IPS-NIHi7 (cell line): ENCODE measurements at regions not wholly inside any gene's neighbourhood (a gene's known extent, or its start where the extent isn't known, plus 50 kb on each side); places are given as distances from the start of the nearest gene placed in this dataset.
"Not testable (repeated sequence)": the region's sequence is repeated elsewhere in the genome, so short reads cannot be mapped to it uniquely, and the experiment has no call there.

Experiments
- DNase-seq: peaks from one replicate; pipeline ENCODE4 v3.0.0; 2012; ENCODE audit warnings: mixed read lengths; ENCODE audit errors: extremely low spot score

DNA sequence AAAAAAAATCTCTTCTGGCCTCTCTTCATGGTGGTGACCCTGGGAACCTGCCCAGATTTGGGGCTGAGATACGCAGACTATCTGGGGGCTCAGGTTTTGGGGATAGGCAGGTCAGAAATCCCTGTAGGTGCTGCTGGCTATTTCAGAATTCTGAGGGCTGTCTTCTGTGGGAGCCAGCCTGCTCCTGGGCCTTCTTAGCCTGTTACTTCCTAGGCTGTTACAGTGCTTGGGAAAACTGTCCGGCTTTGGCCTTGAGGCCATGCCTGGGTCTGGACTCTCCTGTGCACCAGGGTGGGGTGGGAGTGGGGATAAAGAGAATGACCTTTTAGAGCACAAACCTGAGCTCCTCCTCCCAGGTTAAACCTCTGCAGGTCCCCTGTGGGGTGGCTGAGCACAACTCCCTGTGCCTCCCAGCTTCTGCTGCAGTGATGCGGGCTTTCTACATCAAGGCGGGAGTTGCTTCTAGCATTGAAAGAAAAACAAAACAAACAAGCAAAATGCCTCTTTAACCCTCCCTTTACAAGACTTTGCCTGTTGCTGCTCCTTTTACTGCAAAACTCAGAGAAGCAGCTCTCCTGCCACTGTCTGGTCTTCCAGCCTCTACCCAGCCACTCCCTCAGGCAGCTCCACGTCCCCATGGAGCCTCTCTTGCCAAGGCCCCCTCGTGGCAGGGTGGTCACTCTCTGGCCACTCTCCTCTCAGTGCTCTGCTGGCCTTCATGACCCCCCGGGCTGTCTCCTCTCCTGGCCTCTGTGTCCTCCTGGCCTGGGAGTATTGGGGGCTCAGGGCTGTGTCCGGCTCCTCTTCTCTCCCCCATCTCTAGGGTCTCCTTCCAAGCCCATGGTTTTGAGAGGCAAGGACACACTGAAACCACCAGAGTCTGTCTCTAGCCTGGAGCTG lies 293.0 kb upstream of the HS6ST1 start:
- no peak for DNase-seq

DNA sequence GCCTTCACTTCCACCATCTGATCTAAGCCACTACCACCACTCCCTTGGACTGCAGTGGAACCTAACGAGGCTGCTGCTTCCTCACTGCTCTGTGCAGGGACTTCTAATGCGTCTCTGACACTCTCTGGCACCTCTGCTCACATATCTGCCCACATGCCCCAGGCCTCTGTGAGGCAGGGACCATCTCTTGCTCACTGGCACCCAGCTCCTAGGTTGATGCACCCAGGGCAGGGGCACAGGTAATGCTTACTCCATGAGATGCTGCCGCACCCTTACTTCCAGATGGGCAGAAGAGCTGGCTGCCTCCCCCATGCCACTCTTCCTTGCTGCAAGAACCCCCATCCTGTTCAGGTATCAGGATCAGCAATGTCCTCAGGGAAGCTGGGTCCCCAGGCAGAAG lies 294.0 kb upstream of the HS6ST1 start:
- DNase-seq, result no peak

DNA sequence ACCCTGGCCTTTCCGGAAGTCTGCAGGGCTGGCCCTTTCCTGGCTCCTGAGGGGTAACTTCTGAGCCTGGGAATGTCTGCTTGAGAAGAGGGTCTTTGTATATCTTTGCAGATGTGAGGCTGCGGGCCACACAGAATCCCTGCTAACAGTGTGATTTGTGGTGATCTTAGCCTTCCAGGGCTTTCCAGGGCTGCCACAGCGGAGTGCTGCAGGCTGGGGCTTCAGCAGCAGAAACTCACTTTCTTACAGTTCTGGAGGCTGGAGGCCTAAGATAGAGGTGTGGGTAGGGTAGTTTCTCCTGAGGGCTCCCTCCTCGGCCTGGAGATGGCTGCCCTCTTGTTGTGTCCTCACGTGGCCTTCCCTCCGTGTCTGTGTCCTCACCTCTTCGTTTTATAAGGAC lies 294.7 kb upstream of the HS6ST1 start:
- no peak for DNase-seq

DNA sequence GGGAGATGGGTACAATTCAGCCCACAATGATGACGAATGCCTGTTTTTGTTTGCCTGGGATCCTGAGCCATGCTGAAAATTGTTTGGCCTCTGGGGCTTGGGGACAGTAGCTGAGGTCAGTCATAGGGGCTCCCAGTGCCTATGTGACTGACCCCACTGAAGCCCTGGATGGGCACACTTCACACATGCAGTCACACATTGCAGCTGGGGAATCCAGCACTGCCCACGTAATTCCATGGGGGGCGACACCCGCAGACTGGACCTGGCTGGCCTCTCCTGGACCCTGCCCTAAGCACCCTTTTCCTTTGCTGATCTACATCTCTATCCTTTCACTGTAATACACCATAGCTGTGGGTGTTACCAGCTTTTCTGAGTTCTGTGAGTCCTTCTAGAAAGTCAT lies 295.2 kb upstream of the HS6ST1 start:
- no peak for DNase-seq

DNA sequence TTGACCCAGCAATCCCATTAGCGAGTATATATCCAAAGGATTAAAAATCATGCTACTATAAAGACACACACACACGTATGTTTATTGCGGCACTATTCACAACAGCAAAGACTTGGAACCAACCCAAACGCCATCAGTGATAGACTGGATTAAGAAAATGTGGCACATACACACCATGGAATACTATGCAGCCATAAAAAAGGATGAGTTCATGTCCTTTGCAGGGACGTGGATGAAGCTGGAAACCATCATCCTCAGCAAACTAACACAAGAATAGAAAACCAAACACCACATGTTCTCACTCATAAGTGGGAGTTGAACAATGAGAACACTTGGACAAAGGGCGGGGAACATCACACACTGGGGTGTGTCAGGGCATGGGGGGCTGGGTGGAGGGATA lies 296.2 kb upstream of the HS6ST1 start:
- DNase-seq, result not testable (repeated sequence)

DNA sequence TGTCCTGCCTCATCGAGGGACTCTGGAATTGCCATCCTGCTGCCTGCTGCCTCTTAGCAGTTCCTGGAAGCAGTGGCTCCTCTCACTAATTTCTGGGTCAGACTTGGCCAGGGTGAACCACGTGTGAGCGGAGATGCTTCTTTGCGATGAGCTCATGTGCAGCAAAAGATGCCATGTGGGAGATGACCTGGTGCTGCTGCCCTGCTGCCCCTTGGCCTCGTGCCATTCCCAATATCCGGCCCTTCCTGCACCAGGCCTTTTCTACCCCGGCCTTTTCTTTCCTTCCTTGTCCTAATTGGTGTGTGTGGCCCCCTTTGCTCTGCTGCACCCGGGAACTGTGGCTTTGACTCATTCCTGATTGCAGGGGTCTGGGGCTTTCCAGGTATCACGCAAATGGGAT lies 296.9 kb upstream of the HS6ST1 start:
- DNase-seq, result no peak

DNA sequence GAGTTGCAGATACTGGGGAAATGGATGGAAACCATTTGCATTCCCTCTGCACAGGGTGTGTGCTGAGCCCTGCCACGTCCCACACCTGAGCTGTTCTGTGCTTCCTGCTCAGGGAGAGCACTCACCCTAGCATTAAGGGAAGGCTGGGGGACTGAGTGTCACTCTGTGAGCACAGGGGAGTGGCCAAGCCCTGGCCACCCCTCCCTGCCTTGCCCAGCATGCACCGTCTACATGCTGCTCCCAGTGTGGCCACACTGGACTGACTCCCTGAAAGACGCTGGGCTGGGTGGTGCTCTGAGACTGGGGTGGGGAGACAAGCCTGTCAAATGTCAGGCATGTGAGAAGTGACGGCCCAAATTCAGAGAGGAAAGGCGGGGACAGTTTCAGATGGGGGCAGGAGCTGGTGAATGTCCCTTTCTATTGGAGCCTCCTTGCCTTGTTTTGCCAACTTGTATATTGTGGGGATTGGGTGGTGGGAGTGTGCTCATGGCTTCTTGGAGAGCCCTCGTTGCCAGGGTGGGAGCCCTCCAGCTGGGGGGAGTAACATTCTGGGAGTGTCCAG lies 298.4 kb upstream of the HS6ST1 start:
- no peak for DNase-seq

DNA sequence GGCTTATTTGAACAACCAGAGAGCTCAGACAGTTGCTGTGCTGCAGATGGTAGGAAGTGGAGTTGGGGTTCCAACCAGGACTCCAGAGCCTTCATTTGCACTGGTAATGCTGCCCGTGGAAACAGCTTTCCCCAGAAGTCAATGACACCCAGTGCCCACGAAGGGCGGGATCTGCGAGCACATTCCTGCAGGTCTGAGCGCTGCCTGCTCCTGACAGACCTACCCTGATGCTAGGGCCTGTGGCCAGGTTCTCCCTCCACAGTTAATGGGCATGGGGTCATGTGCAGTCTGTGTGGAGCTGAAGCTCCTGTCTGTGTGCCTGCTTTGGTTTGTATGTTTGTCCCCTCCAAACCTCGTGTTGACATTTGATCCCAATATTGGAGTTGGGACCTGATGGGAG lies 299.0 kb upstream of the HS6ST1 start:
- no peak for DNase-seq

DNA sequence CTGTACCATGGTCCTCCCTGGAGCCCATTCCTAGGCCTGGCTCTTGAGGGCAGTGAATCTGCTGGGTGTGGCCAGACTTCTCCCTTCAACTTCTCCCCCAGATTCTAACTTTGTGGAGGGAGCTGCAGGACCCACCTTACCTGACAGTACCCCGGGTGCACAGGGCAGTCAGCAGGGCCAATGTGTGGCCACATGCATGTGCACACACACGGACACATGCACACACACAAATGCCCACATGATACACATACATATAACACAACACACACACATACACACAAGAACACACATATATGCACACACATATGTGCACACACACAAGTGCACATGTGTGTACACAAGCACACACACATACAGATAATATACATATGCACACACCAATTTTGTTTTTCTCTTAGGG lies 300.0 kb upstream of the HS6ST1 start:
- no peak for DNase-seq

DNA sequence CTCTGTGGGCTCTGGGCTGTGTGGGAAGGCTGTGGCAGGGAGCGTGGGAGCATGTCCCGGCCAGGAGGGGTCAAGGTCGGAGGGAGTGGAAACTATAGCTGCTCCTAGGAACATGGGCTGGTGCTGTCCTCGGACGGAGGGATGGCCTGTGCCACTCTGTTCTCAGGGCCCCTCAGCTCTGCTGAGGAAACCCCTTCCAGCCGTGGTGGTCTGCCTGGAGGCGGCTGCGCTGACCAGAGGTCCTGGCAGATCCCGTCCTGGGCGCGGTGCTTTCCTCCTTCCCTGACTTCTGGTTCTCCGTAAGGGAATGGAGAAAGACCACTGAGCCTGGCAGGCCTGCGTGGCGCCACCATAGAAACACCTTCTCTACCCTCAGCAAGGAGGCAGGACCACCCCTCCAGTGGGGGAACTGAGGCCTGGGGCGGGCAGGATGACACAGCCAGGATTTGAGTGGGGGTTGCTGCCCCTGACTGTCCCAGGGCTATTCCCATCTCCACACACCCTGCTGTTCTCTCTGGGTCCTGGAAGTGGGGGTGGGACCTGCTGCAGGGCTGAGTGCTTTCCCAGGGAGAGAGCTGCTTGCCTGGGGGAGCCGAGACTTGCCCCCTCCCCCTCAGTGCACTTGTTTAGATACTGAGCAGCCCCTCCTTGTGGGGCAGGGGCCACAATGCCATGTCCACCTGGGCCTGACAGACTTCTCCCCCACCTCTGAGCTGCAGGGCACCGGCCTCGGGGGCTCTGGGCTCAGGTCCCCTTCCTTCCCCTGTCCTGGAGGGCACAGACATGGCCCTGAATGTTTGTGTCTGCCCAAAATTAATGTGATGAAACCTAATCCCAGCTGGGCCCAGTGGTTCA lies 301.0 kb upstream of the HS6ST1 start:
- no peak for DNase-seq

DNA sequence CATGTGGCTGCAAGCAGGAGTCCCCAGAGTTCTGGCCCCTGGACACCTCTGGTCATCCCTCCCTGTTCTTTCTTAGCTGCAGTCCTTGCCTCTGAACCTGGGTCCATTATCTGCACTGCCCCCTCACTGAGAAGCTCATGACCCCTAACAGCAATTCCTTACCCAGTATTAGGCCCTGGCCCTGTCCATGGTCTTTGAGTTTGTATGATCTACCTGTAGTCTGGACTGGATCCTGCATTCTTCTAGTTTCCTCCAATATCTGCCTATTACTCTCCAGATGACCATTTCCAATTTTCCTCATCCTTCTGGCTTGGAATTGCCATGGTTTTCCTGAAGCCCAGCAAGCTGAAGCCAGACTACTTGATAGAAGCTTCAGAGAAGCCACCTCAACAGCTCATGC lies 302.4 kb upstream of the HS6ST1 start:
- DNase-seq, result no peak

DNA sequence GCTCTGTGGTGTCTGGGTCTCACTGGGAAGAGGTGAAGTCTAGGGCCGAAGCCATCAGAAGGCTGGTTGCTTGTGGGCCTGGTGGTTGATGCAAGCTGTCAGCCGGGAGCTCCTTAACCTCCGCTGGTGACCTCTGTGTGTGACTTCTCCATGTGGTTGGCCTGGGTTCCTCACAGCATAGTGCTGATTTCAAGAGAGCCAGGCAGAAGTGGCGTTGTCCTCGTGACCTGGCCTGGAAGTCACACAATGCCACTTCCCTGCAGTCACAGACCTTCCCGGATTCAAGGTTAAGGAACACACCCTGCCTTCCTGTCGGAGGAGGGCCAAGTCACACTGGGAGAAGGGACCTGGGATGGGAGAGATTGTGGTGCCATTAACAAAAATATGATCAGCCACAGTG lies 303.7 kb upstream of the HS6ST1 start:
- no peak for DNase-seq

DNA sequence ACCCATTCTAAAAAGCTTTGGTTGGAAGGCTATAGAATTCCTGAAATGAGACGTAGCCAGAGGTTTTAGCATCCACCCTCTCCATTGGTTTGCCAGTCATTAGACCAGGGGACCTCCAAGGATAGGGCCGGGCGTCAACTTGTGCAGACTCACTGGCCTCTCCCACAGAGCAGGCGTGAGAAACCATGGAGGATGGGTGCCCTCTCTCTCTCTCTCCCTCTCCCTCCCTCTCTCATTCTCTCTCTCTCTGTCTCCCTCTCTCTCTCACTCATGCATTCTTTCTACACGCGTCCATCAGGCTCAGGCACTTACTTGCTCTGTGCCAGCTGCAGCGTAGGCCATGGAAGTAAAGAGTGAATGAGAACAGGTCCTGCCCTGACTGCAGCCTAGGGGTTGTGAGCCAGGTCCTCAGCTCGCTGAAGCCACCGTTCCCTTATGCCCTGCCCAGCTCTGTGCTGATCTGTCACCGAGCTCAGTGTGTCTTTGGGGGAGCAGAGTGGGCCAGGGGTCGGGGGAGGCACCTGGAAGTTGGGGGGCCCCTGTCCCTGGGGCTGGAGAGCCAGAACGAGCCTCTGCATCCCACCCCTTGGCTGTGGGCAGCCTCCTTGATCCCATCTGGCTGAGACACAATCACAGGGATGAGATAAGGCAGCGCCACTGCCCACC lies 304.4 kb upstream of the HS6ST1 start:
- no peak for DNase-seq

DNA sequence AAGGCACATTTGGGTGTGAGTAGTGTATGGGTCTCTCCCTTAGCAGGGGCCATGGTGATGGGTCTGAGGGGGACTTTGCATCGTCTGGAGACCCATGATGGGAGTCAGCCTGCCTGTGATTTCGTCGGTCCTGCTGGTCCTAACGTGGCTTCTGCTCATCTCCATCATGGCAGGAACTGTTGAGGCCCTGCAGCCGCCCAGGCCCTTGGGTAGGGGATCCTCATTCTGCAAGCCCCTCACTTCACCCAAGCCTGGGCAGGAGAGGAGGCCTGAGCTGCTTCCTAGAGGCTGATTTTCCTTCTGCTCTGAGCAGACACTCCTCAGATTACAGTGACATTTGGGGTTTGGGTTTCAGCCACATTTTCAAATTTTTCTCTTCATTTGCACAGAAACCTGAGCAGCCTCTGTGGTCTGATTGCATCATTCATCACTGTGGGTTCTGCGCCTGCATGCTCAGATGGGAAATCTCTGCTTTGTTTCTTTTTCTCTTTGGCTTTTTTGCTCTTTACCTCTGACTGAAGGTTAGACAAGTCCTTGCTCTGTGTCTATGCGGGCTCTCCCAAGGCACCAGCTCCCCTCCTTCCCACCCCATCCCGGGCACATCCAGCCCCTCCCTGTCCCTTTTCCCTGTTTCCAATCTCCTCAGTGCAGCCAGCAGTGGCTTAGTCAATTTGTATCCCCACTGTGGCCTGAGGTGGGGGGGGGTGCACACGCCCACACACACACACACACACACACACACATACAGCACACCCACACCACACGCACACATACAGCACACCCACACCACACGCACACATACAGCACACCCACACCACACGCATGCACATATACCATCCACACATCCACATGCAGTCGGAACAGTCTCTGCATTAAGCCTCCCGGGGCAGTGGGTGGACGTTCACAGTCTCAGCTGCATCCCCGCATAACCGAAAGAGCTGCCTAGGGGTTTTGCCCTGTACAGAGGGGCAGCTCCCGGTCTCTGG lies 305.4 kb upstream of the HS6ST1 start:
- DNase-seq, result no peak

DNA sequence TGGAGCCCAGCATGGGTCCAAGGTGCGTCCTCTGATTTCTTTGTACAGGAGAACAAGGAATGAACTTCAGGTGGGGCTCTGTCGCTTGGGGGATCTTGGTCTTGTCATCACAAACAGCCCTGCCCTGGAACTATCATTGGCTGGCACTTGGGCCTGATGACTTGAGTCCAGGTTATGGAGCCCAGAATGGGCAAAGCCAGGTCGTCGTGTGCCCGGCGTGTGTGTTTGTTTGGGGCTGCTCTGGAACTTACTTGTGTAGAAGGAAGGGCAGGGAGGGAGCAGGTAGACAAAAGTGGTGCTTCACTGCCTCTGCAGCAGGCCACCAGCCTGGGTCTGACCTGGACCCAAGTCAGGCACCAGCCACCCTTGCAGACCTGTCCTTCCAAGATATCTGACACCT lies 306.3 kb upstream of the HS6ST1 start:
- DNase-seq, result no peak

DNA sequence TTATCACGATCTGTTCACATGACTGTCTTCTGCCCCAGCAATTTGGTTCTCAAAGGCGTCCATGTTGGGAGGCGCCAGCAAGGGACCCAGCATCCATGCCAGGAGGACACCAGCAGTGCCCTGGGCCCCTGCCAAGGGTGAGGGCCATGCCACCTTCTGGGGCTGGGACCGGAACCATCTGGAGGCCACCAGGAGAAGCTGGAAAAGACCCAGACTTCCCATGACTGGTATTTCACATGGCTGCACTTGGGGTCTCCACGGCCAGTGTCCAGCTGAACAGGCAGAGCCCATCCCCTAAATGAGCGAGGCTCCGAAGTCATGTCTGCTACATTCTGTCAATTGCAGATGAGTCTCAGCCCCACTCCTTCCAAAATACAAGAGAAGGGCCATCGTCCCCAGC lies 306.8 kb upstream of the HS6ST1 start:
- no peak for DNase-seq

DNA sequence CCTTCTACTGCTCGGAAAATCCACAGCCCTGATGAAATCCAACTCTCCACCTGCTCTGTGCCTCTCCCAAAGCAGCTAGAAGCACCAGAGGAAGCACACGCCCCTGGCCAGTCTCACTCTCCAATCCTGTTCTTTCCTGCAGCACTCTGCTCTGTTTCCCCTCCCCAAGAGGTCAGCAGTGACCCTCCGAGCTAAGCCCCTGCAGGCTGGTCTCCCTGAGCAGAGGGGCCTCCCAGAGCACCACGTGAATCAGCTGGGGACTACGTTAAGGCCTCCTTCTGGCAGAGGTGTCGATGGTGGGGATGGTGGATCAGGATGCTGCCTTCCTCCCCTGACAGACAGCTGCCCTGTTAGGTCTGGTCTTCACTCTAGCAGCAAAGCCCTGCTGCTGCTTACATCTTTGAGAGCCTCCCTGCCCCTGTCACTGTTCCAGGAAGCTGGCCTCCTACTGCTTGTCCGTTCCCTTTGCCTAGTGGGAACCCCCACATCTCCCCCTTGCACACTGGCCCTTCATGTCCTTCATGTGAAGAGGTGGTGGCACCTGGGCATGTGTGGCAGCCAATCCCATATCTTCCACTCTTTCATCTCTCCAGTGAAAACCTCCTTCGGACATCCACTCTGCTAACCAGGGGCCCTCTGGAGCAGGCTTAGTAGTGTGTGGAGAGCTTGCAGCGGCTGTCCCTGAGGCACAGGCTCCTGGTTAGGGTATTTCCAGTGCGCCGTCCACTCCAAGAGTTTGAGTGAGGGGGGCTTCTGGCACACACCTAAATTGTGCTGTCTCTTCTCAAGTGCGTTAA lies 307.5 kb upstream of the HS6ST1 start:
- no peak for DNase-seq

DNA sequence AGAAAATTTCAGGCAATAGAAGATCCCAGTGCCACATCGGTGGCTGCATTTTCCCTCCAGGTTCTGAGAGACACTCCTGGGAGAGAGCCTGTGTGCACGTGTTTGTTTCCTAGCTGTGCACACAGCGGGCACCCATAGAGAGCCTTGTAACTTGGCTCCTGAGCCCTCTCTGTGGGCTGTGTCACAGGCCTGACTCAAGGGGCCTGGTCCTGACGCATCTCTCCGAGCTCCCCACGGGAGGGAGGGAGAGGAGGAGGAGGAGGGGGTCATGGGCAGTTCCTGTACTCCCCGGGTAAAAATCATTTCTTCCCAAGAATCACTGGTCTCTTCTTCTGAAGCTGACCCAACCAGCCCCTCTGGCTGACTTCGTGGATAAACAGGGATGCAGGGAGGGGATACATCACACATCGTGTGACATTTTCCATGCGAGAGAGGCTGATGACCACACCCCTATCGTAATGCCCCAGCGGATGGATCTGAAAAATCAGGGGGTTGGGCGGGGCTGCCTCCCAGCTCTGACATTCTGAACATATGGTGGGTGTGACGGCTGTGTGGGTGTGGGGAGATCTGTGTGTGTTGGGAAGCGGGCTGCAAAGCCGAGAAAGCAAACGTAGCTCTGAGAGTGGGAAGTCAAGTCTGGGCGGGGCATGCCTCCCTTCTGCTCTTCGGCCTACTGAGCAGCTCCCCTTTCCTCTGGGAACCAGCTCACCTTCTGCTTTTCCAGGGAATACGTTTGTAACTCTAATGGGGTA lies 308.3 kb upstream of the HS6ST1 start:
- no peak for DNase-seq

DNA sequence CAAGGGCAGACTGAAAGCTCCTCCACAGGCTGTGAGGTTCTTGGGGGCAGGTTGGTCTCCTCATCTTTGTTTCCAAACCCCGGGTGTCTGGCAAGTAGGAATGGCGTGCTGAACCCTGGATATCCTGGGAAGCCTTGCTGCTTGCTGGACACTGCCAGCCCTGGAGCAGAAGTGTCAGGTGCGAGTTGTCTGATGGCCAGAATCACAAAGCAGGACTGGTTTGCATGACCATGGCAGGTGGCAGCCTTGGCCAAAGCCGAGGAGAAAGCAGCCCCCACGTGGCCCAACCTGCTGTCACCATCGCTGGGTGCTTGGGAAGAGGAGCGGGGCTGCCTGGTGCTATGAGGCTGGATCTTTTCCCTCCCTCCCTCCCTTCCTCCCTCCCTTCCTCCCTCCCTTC lies 309.5 kb upstream of the HS6ST1 start:
- DNase-seq, result no peak
